ENCODE measurements at regions not wholly inside any gene's neighbourhood (a gene's known extent, or its start where the extent isn't known, plus 50 kb on each side); places are given as distances from the start of the nearest gene placed in this dataset.

GRCh38 chr13:80462567-80462966 is 121.6 kb upstream of the SPRY2 start:
- DNase-seq (ENCODE audit: low spot score), result no peak
- no peak for TF ChIP-seq CTCF (IDR thresholded peaks at IDR 0.05)
- no peak for ATAC-seq (ENCODE audit: low FRiP score)

- ATAC-seq (ENCODE audit: low FRiP score) (no peak), DNase-seq (ENCODE audit: low spot score) (no peak)
- no peak for TF ChIP-seq CTCF (IDR thresholded peaks at IDR 0.05)
Observed at GRCh38 chr13:80462037-80462436, 121.1 kb upstream of the SPRY2 start.

GRCh38 chr13:80458543-80458942 is 117.6 kb upstream of the SPRY2 start:
- no peak for ATAC-seq (ENCODE audit: low FRiP score)
- TF ChIP-seq CTCF (IDR thresholded peaks at IDR 0.05), result no peak
- no peak for DNase-seq (ENCODE audit: low spot score)

- DNase-seq (ENCODE audit: low spot score), result no peak
- no peak for ATAC-seq (ENCODE audit: low FRiP score)
- TF ChIP-seq CTCF (IDR thresholded peaks at IDR 0.05), result no peak
Observed at GRCh38 chr13:80454245-80454644, 113.3 kb upstream of the SPRY2 start.

- no peak for TF ChIP-seq CTCF (IDR thresholded peaks at IDR 0.05)
- no peak for DNase-seq (ENCODE audit: low spot score)
- no peak for ATAC-seq (ENCODE audit: low FRiP score)
Observed at GRCh38 chr13:80452279-80452678, 111.4 kb upstream of the SPRY2 start.

- TF ChIP-seq CTCF (IDR thresholded peaks at IDR 0.05), result no peak
- ATAC-seq (ENCODE audit: low FRiP score) (no peak), DNase-seq (ENCODE audit: low spot score) (no peak)
Observed at GRCh38 chr13:80451641-80452040, 110.7 kb upstream of the SPRY2 start.

GRCh38 chr13:80450386-80450785 is 109.5 kb upstream of the SPRY2 start:
- TF ChIP-seq CTCF (IDR thresholded peaks at IDR 0.05), result no peak
- ATAC-seq (ENCODE audit: low FRiP score) (no peak), DNase-seq (ENCODE audit: low spot score) (no peak)

All from omental fat pad (tissue), 3 donors.